Neural cell (in vitro differentiated cells): ENCODE measurements at regions not wholly inside any gene's neighbourhood (a gene's known extent, or its start where the extent isn't known, plus 50 kb on each side); places are given as distances from the start of the nearest gene placed in this dataset.

Experiments
- H2AFZ ChIP-seq: fragments of 200-600, 300-800 bp; sonication (generic), shearing (Covaris generic); 2 replicates; pipeline ENCODE4 v1.6.0; 2014; ENCODE audit warnings: low read depth, mild to moderate bottlenecking, antibody characterized with exemption, low read length, moderate library complexity
- H3F3A ChIP-seq: fragments of 200-600 bp; shearing (Covaris generic); 2 replicates; pipeline ENCODE4 v1.6.1; 2016; ENCODE audit warnings: mild to moderate bottlenecking, moderate library complexity, mixed read lengths, antibody characterized with exemption, low read length; ENCODE audit not compliant: insufficient read depth, poor library complexity, severe bottlenecking
- H3K27ac ChIP-seq: fragments of 200-600, 300-800 bp; sonication (generic), shearing (Covaris generic); 2 replicates; pipeline ENCODE4 v1.5.1; 2014; ENCODE audit warnings: mild to moderate bottlenecking, low read length, moderate library complexity
- H3K27me3 ChIP-seq: fragments of 300-800, 200-600 bp; sonication (generic), shearing (Covaris generic); 2 replicates; pipeline ENCODE4 v1.6.0; 2014; ENCODE audit warnings: mild to moderate bottlenecking, low read depth, low read length, moderate library complexity; ENCODE audit not compliant: insufficient read depth
- H3K36me3 ChIP-seq: fragments of 300-800, 200-600 bp; sonication (generic), shearing (Covaris generic); 2 replicates; pipeline ENCODE4 v1.5.1; 2014; ENCODE audit warnings: mild to moderate bottlenecking, antibody characterized with exemption, low read length, moderate library complexity; ENCODE audit not compliant: insufficient read depth
- H3K4me2 ChIP-seq: fragments of 300-800, 200-600 bp; sonication (generic), shearing (Covaris generic); 2 replicates; pipeline ENCODE4 v1.6.0; 2014; ENCODE audit warnings: mild to moderate bottlenecking, low read length
- H3K4me3 ChIP-seq: fragments of 300-800, 200-600 bp; sonication (generic), shearing (Covaris generic); 2 replicates; pipeline ENCODE4 v1.5.1; 2014; ENCODE audit warnings: mild to moderate bottlenecking, low read length, moderate library complexity
- H3K79me2 ChIP-seq: fragments of 200-600 bp; shearing (Covaris generic); replicated peaks from 2 replicates; pipeline ENCODE4 v1.6.0; 2014; ENCODE audit warnings: mild to moderate bottlenecking, low read length, moderate library complexity; ENCODE audit not compliant: insufficient read depth
- H3K9ac ChIP-seq: fragments of 300-800, 200-600 bp; sonication (generic), shearing (Covaris generic); 2 replicates; pipeline ENCODE4 v1.6.1; 2016; ENCODE audit warnings: mild to moderate bottlenecking, low read length, mixed read lengths
- H3K9me2 ChIP-seq: fragments of 200-600 bp; shearing (Covaris generic); 2 replicates; pipeline ENCODE4 v1.6.1; 2016; ENCODE audit warnings: mild to moderate bottlenecking, low read length, mixed read lengths; ENCODE audit not compliant: insufficient read depth
- H3K9me3 ChIP-seq: fragments of 200-600, 300-800 bp; sonication (generic), shearing (Covaris generic); 2 replicates; pipeline ENCODE4 v1.6.1; 2016; ENCODE audit warnings: mild to moderate bottlenecking, mixed run types, low read length, moderate library complexity, mixed read lengths
- H4K20me1 ChIP-seq: fragments of 200-600 bp; shearing (Covaris generic); 2 replicates; pipeline ENCODE4 v1.6.1; 2016; ENCODE audit warnings: mild to moderate bottlenecking, mixed run types; ENCODE audit not compliant: insufficient read depth
- EP300 ChIP-seq: fragments of 450-650 bp; conservative IDR thresholded peaks from 2 replicates; pipeline ENCODE4 v1.6.1; 2014; ENCODE audit warnings: antibody characterized with exemption, mild to moderate bottlenecking, moderate library complexity; ENCODE audit not compliant: poor library complexity, severe bottlenecking
- EZH2 ChIP-seq: fragments of 200-600, 300-800 bp; shearing (Covaris generic), sonication (generic); IDR thresholded peaks from 2 replicates; pipeline ENCODE4 v1.6.1; 2014; ENCODE audit warnings: antibody characterized with exemption, low read length, borderline replicate concordance, mild to moderate bottlenecking; ENCODE audit not compliant: insufficient read depth, poor library complexity, severe bottlenecking
- MXI1 ChIP-seq: fragments of 450-650 bp; conservative IDR thresholded peaks from 2 replicates; pipeline ENCODE4 v1.6.1; 2014; ENCODE audit warnings: antibody characterized with exemption, mild to moderate bottlenecking; ENCODE audit not compliant: poor library complexity, severe bottlenecking
- POLR2AphosphoS5 ChIP-seq: IDR thresholded peaks from 2 replicates; pipeline ENCODE4 v1.6.1; 2012
- RAD21 ChIP-seq: fragments of 450-650 bp; conservative IDR thresholded peaks from 2 replicates; pipeline ENCODE4 v1.6.1; 2014; ENCODE audit warnings: antibody characterized with exemption, mild to moderate bottlenecking, moderate library complexity
- SMC3 ChIP-seq: fragments of 450-650 bp; conservative IDR thresholded peaks from 2 replicates; pipeline ENCODE4 v1.6.1; 2014; ENCODE audit warnings: antibody characterized with exemption, mild to moderate bottlenecking, moderate library complexity; ENCODE audit not compliant: poor library complexity
- TAF1 ChIP-seq: IDR thresholded peaks from 2 replicates; pipeline ENCODE4 v1.6.1; 2012; ENCODE audit warnings: low read depth
- TF ChIP-seq, protein P1 (sequence below): IDR thresholded peaks from 2 replicates; pipeline ENCODE4 v1.6.1; 2012; ENCODE audit warnings: borderline replicate concordance
- TF ChIP-seq, protein P2 (sequence below): fragments of 450-650 bp; IDR thresholded peaks from 2 replicates; pipeline ENCODE4 v1.5.1; 2014; ENCODE audit warnings: antibody characterized with exemption, mild to moderate bottlenecking, moderate library complexity; ENCODE audit not compliant: poor library complexity, severe bottlenecking

DNA sequence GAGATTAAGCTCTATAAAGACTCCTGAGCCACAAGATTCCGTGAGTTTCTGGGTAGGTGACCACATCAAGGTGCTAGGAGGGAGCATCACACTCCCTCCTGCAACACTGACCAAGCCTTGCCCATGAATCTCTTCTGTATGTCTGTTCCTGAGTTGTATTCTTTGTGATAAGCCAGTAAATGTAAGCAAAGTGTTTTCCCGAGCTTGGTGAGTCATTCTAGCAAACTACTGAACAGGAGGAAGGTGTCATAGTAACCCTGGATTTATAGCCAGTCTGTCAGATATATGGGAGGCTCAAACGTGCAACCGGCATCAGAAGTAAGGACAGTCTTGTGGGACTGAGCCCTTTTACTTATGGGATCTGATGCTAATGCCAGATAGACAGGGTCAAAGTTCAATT lies 346.1 kb upstream of the KYNU start:
- TF ChIP-seq RAD21 (no peak), POLR2AphosphoS5 (no peak), TAF1 (no peak), EZH2 (no peak), EP300 (no peak), MXI1 (no peak), SMC3 (no peak)
- TF ChIP-seq, protein P1, sequence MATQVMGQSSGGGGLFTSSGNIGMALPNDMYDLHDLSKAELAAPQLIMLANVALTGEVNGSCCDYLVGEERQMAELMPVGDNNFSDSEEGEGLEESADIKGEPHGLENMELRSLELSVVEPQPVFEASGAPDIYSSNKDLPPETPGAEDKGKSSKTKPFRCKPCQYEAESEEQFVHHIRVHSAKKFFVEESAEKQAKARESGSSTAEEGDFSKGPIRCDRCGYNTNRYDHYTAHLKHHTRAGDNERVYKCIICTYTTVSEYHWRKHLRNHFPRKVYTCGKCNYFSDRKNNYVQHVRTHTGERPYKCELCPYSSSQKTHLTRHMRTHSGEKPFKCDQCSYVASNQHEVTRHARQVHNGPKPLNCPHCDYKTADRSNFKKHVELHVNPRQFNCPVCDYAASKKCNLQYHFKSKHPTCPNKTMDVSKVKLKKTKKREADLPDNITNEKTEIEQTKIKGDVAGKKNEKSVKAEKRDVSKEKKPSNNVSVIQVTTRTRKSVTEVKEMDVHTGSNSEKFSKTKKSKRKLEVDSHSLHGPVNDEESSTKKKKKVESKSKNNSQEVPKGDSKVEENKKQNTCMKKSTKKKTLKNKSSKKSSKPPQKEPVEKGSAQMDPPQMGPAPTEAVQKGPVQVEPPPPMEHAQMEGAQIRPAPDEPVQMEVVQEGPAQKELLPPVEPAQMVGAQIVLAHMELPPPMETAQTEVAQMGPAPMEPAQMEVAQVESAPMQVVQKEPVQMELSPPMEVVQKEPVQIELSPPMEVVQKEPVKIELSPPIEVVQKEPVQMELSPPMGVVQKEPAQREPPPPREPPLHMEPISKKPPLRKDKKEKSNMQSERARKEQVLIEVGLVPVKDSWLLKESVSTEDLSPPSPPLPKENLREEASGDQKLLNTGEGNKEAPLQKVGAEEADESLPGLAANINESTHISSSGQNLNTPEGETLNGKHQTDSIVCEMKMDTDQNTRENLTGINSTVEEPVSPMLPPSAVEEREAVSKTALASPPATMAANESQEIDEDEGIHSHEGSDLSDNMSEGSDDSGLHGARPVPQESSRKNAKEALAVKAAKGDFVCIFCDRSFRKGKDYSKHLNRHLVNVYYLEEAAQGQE = no peak
- TF ChIP-seq, protein P2, sequence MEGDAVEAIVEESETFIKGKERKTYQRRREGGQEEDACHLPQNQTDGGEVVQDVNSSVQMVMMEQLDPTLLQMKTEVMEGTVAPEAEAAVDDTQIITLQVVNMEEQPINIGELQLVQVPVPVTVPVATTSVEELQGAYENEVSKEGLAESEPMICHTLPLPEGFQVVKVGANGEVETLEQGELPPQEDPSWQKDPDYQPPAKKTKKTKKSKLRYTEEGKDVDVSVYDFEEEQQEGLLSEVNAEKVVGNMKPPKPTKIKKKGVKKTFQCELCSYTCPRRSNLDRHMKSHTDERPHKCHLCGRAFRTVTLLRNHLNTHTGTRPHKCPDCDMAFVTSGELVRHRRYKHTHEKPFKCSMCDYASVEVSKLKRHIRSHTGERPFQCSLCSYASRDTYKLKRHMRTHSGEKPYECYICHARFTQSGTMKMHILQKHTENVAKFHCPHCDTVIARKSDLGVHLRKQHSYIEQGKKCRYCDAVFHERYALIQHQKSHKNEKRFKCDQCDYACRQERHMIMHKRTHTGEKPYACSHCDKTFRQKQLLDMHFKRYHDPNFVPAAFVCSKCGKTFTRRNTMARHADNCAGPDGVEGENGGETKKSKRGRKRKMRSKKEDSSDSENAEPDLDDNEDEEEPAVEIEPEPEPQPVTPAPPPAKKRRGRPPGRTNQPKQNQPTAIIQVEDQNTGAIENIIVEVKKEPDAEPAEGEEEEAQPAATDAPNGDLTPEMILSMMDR = no peak
- Histone ChIP-seq H3K9ac (no peak overlapping the region), H4K20me1 (no peaks in the 10 kb centered on the region), H3F3A (no peaks in the 10 kb centered on the region), H3K36me3 (no peaks in the 10 kb centered on the region), H2AFZ (no peak overlapping the region), H3K9me2 (no peaks in the 10 kb centered on the region), H3K4me2 (no peak overlapping the region), H3K27ac (no peak overlapping the region), H3K9me3 (no peaks in the 10 kb centered on the region), H3K4me3 (no peak overlapping the region), H3K27me3 (no peaks in the 10 kb centered on the region), H3K79me2 (no peaks in the 10 kb centered on the region)

DNA sequence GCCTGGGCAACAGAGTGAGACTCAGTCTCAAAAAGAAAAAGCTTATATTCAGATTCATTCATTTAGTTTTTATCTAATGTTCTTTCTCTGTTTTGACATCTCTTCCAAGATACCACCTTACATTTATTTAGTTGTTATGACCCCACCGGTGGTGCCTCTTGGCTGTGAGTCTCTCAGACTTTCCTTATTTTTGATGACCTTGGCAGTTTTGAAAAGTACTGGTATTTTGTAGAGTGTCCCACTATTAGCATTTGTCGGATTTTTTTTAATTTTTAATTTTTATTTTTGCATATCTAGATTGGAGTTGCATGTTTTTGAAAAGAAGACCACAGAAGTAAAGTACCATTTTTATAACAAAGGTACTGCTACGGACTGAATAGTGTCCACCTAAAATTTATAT lies 351.7 kb upstream of the KYNU start:
- Histone ChIP-seq H3K27me3 (no peaks in the 10 kb centered on the region), H3K79me2 (no peaks in the 10 kb centered on the region)
- TF ChIP-seq POLR2AphosphoS5 = no peak
- TF ChIP-seq TAF1 = no peak
- no peak for TF ChIP-seq SMC3
- no peak for TF ChIP-seq RAD21
- no peak for TF ChIP-seq EZH2
- TF ChIP-seq, protein P2 = no peak
- TF ChIP-seq, protein P1 = no peak
- TF ChIP-seq EP300 = no peak
- no peak for TF ChIP-seq MXI1

More for the DNA sequence above, 351.7 kb upstream of the KYNU start:
- no peak overlapping the region for H3K9ac ChIP-seq
- no peak overlapping the region for H3K27ac ChIP-seq
- no peak overlapping the region for H3K4me3 ChIP-seq
- H3K9me3 ChIP-seq = no peaks in the 10 kb centered on the region
- no peaks in the 10 kb centered on the region for H4K20me1 ChIP-seq
- H2AFZ ChIP-seq = no peak overlapping the region
- no peaks in the 10 kb centered on the region for H3K36me3 ChIP-seq
- H3K9me2 ChIP-seq = no peaks in the 10 kb centered on the region
- no peak overlapping the region for H3K4me2 ChIP-seq
- no peaks in the 10 kb centered on the region for H3F3A ChIP-seq
